ENCODE measurements at regions not wholly inside any gene's neighbourhood (a gene's known extent, or its start where the extent isn't known, plus 50 kb on each side); places are given as distances from the start of the nearest gene placed in this dataset.
"Not testable (repeated sequence)": the region's sequence is repeated elsewhere in the genome, so short reads cannot be mapped to it uniquely, and the experiment has no call there.

- TF ChIP-seq CTCF (IDR thresholded peaks at IDR 0.05); POLR2A (IDR thresholded peaks at IDR 0.05); POLR2AphosphoS5 (IDR thresholded peaks at IDR 0.05); EP300 (IDR thresholded peaks at IDR 0.05; ENCODE audit: low read depth): not testable (repeated sequence)
Measured at GRCh38 chr9:65482890-65483289, 192.8 kb upstream of the ZNG1E start.
